ENCODE measurements at regions not wholly inside any gene's neighbourhood (a gene's known extent, or its start where the extent isn't known, plus 50 kb on each side); places are given as distances from the start of the nearest gene placed in this dataset.

GRCh38 chr2:128626760-128627511, 308.3 kb upstream of the HS6ST1 start:
- H3K4me3 ChIP-seq (replicated peaks in 1 of 2; ENCODE audit: low read depth in 2 of 2, low read length in 2 of 2) = no peak overlapping the region
- peak in 1 of 2 donors; percentile 6 for DNase-seq (ENCODE audit: low read depth in 2 of 2)
- TF ChIP-seq, protein P1, sequence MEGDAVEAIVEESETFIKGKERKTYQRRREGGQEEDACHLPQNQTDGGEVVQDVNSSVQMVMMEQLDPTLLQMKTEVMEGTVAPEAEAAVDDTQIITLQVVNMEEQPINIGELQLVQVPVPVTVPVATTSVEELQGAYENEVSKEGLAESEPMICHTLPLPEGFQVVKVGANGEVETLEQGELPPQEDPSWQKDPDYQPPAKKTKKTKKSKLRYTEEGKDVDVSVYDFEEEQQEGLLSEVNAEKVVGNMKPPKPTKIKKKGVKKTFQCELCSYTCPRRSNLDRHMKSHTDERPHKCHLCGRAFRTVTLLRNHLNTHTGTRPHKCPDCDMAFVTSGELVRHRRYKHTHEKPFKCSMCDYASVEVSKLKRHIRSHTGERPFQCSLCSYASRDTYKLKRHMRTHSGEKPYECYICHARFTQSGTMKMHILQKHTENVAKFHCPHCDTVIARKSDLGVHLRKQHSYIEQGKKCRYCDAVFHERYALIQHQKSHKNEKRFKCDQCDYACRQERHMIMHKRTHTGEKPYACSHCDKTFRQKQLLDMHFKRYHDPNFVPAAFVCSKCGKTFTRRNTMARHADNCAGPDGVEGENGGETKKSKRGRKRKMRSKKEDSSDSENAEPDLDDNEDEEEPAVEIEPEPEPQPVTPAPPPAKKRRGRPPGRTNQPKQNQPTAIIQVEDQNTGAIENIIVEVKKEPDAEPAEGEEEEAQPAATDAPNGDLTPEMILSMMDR (IDR thresholded peaks at IDR 0.05; ENCODE audit: low read depth, low read length) = no peak

- TF ChIP-seq, protein P1 (IDR thresholded peaks at IDR 0.05; ENCODE audit: low read depth, low read length) = no peak
- H3K4me3 ChIP-seq (replicated peaks in 1 of 2; ENCODE audit: low read depth in 2 of 2, low read length in 2 of 2) = no peak overlapping the region
- DNase-seq (ENCODE audit: low read depth in 2 of 2) = no peak
Measured at GRCh38 chr2:128628206-128628605, 309.5 kb upstream of the HS6ST1 start.

- no peak for DNase-seq (ENCODE audit: low read depth in 2 of 2)
- H3K4me3 ChIP-seq (replicated peaks in 1 of 2; ENCODE audit: low read depth in 2 of 2, low read length in 2 of 2) = no peak overlapping the region
- TF ChIP-seq, protein P1 (IDR thresholded peaks at IDR 0.05; ENCODE audit: low read depth, low read length) = no peak
Measured at GRCh38 chr2:128628996-128629395, 310.3 kb upstream of the HS6ST1 start.

- TF ChIP-seq, protein P1 (IDR thresholded peaks at IDR 0.05; ENCODE audit: low read depth, low read length) = no peak
- H3K4me3 ChIP-seq (replicated peaks in 1 of 2; ENCODE audit: low read depth in 2 of 2, low read length in 2 of 2) = no peak overlapping the region
- no peak for DNase-seq (ENCODE audit: low read depth in 2 of 2)
Measured at GRCh38 chr2:128630974-128631697, 312.5 kb upstream of the HS6ST1 start.

DNA sequence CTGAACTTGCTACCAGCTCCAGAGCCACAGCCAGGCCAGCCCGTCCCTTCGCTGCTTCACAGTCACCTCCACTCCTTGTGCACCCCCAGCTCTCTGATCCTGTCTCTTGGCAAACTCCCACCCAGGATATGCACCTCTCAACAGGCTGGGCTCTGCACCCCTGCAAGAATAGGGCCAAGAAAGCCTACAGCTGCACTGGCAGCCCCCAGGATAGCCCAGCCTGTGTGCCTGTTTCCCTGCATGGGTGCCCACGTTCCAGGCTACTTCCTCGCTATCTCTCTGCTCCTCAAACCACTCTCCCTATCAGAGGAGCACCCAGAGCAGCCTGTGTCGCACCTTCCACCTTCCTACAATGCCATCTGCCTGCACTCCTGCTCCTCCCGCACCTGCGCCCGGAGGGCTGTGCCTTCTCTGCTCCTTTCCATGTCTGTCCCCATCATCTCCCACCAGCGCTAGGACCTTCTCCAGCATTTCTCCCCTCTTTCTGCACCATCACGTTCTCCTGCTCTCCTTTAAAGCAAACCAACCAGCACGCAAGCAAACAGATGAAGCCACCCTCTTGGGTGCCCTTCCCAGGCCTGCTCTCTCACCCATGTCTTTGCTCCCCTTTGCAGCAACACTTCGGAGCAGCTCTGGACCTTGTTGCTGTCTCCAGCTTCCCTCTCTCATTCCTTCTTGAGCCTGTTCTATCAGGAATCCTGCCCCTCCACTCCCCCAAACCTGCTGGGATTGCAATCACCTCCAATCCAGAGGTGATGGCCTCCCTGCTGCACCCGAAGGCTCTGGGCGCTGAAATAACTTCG, 313.2 kb upstream of the HS6ST1 start:
- DNase-seq (ENCODE audit: low read depth in 2 of 2) = no peak
- H3K4me3 ChIP-seq (replicated peaks in 1 of 2; ENCODE audit: low read depth in 2 of 2, low read length in 2 of 2) = no peak overlapping the region
- TF ChIP-seq, protein P1 (IDR thresholded peaks at IDR 0.05; ENCODE audit: low read depth, low read length) = no peak

DNA sequence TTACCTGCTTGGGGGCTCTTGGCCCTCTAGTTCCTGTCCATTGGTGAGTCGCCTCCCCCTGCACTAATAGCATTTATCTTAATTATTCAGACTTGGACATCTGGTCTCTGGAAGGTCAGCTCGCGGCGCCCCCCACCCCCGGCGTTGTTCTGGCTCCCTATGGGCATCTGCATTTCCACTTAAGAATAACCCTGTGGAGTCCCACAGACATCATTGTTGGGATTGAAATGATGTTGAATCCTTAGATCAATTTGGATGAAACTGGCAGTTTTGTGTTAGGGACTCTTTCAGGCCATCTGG, 313.8 kb upstream of the HS6ST1 start:
- DNase-seq (ENCODE audit: low read depth in 2 of 2) = no peak
- H3K4me3 ChIP-seq (replicated peaks in 1 of 2; ENCODE audit: low read depth in 2 of 2, low read length in 2 of 2) = no peak overlapping the region
- TF ChIP-seq, protein P1 (IDR thresholded peaks at IDR 0.05; ENCODE audit: low read depth, low read length) = no peak
